GM21576 (cell line): ENCODE measurements at regions not wholly inside any gene's neighbourhood (a gene's known extent, or its start where the extent isn't known, plus 50 kb on each side); places are given as distances from the start of the nearest gene placed in this dataset.

Experiments
- ATAC-seq: cut with Tn5 transposase; IDR thresholded peaks from one replicate; pipeline ENCODE4 v1.9.1; 2021; ENCODE audit warnings: mild to moderate bottlenecking, moderate library complexity; ENCODE audit not compliant: unreplicated experiment

DNA sequence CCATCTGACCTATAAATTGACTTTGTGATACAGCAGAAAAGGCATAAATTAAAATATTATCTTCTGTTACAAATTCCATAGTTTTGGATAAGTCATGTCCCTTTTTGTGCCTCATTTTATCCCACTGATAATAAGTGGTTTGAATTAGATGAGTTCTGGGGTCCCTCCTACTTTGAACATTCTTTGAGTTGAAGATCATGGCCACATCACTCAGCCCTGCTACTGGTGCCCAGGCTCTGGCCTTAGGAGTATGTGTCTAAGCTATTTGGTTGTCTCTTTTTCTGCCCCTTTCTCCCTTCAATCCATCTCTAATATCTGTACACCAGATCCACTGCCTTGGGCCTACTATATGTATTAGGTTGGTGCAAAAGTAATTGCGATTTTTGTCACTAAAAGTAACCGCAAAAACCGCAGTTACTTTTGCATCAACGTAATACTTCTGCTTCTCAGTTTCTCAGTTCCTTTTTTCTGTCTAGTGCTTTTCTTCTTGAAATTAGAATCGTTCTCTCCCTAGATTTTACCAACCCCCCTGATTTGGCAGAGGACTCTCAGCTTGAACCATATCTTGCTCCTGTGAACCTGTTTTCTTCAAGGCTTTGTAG is 362.5 kb upstream of the TNP1 start:
- peak; percentile 32 for ATAC-seq

- ATAC-seq: no peak
Observed at GRCh38 chr2:217220228-217221013, 360.6 kb upstream of the TNP1 start.

DNA sequence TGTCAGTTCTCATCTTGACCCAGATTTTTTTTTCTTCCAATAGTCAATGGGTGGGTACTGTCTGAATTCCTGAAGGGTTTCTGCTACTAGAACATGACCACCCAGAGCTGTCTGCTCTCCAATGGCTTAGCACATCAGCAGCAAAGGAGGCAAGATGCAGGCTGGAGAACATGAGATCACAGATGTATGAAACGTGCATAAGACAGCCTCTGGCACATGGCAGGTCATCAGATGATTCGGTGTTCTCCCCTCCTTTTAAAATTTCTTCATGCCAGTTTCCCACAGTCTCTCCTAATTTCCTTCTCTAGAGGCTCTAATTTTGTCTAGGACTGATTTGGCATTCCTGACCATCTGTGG is 359.3 kb upstream of the TNP1 start:
- no peak for ATAC-seq

DNA sequence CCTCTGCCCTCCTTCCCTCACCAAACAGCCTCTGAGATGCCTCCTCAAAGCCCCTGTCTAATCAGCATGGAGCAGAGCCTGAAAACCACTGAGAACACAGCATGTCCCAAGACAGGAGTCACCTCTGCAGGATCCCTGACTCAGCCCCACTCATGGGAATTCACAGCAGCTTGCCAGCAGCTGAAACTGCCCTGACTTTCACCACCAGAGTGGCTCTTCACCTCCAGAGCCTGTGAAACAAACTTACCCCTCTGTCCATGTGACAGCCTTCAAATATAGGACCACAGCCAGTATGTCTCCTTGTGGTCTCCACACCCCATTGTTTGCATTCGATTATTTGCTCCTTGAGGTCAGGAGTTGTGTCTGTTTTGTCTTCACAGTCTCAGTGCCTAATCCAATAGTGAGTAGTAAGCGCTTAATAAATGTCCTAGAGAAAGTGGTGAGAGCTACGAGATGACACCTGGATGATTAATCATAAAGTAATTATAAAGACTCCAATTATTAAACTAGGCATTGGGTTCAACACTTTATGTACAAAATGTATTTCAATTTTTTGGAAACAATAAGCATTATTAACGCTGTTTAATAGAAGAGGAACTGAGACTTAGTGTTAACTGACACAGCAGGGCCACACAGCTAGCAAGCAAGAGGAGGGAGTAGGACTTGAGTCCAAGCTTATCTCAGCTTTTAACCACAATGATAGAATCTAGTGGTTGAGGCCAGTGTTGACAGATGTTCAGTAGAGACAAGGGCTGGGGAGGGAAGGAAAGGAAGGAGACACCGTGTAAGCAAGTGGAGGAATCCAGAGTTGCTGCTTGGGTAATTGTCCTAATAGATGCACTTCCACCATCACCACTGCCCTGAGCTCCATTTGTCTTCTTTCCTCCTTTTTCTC is 358.7 kb upstream of the TNP1 start:
- peak; percentile 59 for ATAC-seq

GRCh38 chr2:217216982-217217381 is 357.1 kb upstream of the TNP1 start:
- ATAC-seq: no peak

DNA sequence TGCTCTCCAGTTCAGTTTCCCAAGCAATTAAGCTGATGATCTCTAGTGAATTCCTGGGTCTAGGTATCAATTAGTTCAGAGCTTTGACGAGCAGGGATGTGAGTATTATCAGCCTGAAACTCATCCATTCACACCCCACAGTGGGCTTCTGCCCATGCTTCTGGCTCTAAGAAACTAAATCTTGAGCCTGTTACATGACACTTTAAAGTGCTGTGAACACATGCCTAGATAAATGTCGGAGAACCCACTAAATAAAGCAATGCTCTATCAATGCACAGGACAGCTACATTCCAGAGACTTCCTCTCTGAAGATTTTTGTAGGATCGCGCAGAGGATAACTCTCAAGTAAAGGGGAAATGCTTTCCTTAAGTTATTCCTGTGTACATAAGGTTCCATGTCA is 356.5 kb upstream of the TNP1 start:
- no peak for ATAC-seq

DNA sequence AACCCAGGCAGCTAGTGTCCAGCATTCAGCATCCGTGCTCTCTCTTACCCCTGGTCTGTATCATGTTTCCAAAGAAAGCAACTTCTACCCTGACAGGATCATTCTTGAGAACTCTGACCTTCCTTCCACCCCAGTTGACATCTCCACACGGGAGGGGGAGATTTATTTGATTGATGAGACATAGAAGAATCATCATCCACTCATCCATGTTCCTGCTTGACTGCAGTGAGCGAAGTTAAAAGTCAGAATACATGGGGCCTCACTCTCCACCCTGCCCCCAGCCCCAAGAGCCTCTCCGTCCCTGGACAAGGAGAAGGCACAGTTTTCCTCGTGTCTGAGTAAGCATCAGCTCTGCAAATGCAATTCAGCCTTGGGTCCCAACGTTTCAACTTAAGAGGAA is 356.0 kb upstream of the TNP1 start:
- no peak for ATAC-seq

- no peak for ATAC-seq
Observed at GRCh38 chr2:217208867-217209266, 349.0 kb upstream of the TNP1 start.

- no peak for ATAC-seq
Observed at GRCh38 chr2:217207699-217208010, 347.8 kb upstream of the TNP1 start.

DNA sequence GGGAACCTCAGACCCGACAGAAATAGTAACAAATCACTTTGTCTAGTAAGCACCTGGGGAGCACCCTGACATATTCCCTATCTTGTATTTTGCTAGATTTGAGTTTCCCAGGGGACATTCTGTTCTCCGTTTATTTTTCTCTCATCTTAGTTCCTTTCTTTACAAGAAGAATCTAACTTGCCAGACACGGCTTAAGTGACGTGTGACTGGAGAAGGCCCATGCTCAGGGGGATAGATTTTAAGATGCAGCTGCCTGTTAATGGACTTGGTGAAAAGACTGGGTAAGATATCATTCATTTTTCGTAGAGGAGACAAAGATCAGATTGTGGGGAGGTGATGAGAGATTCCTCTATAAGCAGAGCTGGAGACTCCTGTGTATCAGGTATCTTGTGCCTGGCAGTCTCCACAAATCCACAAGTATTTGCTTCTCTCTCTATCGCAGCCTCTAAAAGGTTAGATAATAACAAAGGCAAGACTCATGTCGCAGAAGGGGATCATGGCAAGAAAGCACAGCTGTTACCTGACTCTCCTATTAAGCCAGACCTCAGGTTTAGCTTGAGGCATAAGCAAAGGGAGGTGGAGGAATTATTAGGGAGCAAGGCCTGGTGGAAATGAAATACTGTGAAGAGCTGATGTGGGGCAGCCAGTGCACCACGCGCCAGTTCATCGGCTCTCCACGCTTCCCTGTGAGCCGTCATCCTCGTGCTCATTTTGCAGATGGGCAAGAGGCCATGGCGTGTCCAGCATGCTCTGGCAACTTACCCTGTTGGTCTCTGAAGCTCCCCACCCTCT is 347.2 kb upstream of the TNP1 start:
- no peak for ATAC-seq

DNA sequence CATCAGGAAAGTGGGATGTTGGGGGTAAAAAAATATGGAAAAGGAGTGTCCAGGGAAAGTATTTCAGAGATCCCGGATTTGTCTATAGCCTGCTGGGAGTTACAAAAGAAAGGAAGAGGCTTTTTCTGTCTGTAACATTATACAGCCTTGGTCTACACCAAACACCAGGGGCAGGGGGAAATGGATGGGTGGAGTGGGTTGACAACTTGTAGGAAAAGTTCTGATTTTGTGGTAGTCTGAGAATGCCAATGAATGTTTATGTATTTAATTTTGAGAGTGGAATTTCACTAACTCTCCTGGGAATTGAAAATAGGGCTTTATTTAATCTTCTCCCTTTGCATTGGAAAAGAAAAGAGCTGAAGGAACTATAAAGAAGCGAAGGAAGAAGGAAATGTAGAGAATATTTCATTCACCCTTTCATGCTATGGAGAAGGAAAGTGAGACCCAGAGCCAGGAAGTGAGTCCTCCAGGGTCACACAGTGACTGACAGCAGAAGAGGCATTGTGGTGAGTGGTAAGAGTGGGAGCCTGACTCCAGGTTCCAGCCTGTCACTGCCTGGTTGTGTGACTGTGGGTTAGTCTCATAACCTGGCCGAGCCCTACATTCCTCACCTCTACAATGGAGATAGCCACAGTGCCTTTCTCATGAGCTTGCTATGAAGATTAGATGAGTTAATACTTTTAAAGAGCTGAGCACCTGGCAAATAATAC is 346.3 kb upstream of the TNP1 start:
- ATAC-seq: no peak

GRCh38 chr2:217204358-217204757 is 344.5 kb upstream of the TNP1 start:
- ATAC-seq: no peak

DNA sequence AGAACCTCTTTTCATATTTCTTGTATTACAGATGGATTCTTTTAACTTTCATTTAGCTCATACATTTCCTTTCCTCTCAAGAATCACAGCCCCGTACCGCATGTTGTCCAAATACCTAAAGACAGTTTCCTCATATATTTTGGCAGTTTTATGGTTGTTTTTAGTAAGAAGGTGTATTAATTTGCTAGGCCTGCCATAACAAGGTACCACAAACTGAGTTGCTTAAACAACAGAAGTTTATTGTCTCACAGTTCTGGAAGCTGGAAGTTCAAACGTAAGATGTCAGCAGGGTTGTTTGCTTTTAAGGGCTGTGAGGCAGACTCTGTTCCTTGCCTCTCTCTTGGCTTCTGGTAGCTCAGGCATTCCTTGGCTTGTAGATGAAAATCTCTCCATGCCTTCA is 343.2 kb upstream of the TNP1 start:
- ATAC-seq: no peak

DNA sequence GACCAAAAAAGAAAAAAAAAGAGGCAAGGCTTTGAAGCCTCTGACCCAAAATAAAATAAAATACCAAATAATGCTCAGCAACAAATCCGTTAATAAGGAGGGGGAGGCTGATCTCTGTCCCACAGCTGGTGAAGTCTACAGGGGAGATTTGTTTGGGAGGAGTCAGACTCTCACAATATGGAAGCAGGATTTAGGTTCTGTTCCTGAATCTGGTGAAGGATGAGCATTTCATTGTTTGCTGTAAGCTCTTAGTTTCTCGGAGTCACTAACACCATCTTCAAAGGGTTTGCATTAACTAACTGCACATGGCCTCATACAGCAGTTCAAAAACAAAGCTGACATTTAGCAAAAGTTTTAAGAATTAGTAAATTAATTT is 339.4 kb upstream of the TNP1 start:
- no peak for ATAC-seq

GRCh38 chr2:217195658-217196446 is 336.0 kb upstream of the TNP1 start:
- no peak for ATAC-seq

- ATAC-seq: no peak
Observed at GRCh38 chr2:217195016-217195415, 335.2 kb upstream of the TNP1 start.

DNA sequence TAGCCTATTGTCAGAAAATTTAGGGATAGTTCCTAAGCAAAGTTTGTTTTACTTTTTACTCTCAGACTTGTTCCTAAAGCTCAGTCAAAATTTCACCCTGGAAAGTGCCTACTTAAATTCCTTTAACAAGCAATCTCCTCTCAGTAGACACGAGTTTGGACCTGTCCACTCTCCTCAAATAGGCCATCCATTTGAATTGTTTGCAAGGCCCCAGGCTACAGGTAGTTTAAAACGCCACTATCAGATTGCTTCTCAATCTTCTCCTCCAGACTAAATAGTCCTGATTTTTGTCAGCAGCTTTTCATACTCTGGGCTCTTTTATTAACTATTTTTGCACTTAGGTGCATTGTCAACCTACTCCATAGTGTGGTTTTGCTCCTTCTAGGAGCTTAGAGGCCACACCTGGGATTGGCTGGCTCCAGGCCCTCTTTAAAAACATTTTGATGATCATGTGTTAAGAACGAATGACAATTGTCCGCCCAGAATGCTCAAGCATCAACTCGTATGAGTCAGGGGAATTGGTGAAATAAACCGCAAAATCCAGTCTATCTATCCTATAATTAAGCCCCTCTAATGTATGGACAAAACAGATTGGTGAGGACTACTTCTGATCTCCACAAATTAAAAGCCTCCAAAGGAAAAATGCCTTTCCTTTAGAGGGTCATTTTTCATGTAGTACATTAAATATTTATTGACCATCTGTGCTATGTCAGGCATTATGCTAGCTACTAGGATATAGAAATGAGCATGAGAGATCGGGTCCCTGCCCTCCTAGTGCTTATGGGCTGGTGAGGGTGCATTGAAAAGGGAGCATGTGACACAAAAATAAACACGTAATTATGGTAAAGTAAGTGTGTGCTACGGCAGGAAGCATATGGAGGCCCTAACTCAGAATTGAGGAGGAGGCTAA is 333.8 kb upstream of the TNP1 start:
- no peak for ATAC-seq

DNA sequence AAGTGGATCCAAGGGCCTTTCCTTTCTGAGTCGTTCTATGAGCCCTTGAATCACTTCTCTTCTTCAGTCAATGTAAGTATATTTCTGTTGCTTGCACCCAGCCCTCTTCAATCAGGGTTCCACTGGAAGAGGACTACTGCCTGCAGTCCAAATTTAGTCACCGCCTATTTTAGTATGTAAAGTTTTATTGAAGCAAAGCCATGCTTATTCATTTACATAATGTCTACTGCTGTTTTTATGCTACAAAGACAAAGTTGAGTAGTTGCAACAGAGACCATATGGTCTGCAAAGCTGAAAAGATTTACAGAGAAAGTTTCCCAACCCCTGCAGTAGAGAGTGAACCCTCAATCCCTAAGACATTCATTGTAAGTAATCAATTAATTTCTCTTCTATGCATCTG is 332.5 kb upstream of the TNP1 start:
- ATAC-seq: no peak

GRCh38 chr2:217189747-217190146 is 329.9 kb upstream of the TNP1 start:
- no peak for ATAC-seq
